Effector memory CD8-positive, alpha-beta T cell (primary cell): ENCODE measurements at regions not wholly inside any gene's neighbourhood (a gene's known extent, or its start where the extent isn't known, plus 50 kb on each side); places are given as distances from the start of the nearest gene placed in this dataset.

Experiments
- ATAC-seq: fragments of 150-1000 bp; cut with Tn5 transposase; replicated peaks from 2 replicates; pipeline ENCODE4 v1.10.0; 2021; ENCODE audit warnings: mild to moderate bottlenecking, moderate library complexity
- DNase-seq, 3 experiments: peaks; one replicate each; pipeline ENCODE4 v3.0.0; 2021
- H3K27ac Mint-ChIP-seq, 2 donors: one replicate each; pipeline ENCODE4 v1.8.0; 2022; ENCODE audit warnings: mild to moderate bottlenecking in 2 of 2, mixed read lengths in 2 of 2, moderate library complexity in 2 of 2
- H3K27me3 Mint-ChIP-seq, 2 donors: one replicate each; pipeline ENCODE4 v1.8.0; 2022; ENCODE audit warnings: mixed read lengths in 2 of 2
- H3K36me3 Mint-ChIP-seq: one replicate; pipeline ENCODE4 v1.8.0; 2022; ENCODE audit warnings: mild to moderate bottlenecking, moderate library complexity, mixed read lengths; ENCODE audit not compliant: insufficient read depth
- H3K4me1 Mint-ChIP-seq, 2 donors: one replicate each; pipeline ENCODE4 v1.8.0; 2022; ENCODE audit warnings: low read depth in 2 of 2, mixed read lengths in 2 of 2
- H3K4me3 Mint-ChIP-seq, 2 donors: one replicate each; pipeline ENCODE4 v1.8.0; 2022; ENCODE audit warnings: mild to moderate bottlenecking in 2 of 2, mixed read lengths in 2 of 2, moderate library complexity in 2 of 2
- H3K9me3 Mint-ChIP-seq, 2 donors: one replicate each; pipeline ENCODE4 v1.8.0; 2022; ENCODE audit warnings: mixed read lengths in 2 of 2

DNA sequence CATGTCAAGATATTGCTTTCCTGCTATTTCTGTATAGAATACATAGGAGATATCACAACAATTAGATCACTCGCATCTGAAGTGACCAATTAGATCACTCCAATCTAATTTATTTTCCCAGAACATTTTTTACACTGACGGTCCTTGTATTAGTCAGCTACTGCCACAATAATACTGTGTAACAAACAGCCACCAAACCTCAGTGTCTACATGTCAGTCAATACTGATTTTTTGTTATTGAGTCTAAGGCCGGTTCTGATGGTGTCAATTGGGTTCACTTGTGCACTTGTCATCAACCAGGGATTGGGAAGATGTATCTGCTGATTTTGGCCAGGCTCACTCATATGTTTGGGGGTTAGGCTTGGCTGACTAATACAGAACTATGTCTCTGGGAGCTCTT, 275.9 kb upstream of the NFE2L3 start:
- Mint-ChIP-seq H3K27me3 (peaks cover 77 to 93% of the 10 kb centered on the region in 2 donors), H3K27ac (no peak overlapping the region), H3K9me3 (no peaks in the 10 kb centered on the region), H3K4me3 (no peak overlapping the region), H3K36me3 (peaks cover 4% of the 10 kb centered on the region), H3K4me1 (no peaks in the 10 kb centered on the region)
- ATAC-seq (no peak), DNase-seq (no peak)

DNA sequence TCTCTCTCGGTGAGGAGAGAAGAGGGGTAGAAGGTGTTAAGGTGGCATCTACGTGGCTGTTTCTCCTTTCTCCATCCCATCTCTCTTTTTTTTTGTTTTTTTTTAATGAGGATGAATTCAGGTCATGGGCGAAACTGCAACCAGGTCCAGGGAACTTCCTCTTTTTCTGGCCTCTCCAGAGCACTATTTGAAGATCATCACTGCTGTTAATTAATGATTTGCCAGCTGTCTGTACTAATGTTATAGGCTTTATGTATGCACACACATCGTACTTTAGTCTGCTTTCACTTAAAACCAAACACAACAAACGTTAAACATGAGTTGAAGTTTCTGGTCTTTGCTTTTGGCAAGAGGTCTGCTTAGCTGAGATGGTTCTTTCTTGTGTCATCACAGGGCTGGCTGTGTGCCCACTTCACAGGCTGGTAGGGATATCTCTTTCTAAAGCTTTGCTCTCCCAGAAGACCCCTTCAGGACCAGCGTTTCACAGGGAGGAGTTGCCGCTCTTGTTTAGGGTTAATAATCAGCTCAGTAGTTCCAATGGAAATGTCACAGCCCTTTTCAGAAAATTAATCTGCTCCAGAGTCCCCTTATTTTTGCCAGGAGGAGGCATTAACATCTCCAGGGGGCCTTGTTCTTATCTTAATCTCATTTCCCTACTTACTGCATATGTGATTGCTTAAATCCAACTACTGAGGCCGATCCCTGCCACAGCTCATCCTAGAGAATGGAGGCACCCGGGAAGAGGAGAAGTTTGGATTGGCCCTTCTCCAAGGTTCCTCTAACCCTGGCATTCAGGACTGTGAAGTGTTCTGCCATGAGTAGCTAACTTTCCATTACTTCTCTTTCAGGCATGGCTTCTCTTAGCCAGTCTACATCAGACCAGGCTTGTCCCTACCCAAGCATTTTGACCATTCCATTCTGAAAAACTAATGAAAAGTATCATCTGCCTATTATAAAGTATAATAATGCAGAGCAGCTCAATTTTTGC, 273.9 kb upstream of the NFE2L3 start:
- Mint-ChIP-seq H3K27ac (no peak overlapping the region), H3K4me1 (no peaks in the 10 kb centered on the region), H3K27me3 (peaks cover 81 to 94% of the 10 kb centered on the region in 2 donors)

DNA sequence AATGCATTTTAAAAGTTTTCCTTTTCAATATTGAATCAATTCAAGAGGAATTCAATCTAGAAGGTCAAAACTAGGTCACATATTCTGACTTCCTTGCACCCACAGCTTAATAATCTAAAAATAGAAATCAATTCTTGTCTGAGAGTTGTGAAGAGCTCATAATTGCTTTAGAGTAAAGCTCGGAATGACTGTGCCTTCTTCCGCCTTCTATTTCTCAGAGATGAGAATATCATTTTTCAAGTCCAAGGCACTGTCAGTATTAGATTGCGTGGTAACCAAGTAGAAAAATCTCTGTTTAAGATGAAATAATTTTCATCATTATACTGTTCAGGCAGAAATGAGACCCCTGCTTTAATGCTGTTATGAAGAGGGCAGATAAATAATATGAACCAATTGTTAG, 272.2 kb upstream of the NFE2L3 start:
- Mint-ChIP-seq H3K27me3 (peaks cover 83 to 98% of the 10 kb centered on the region in 2 donors), H3K9me3 (no peaks in the 10 kb centered on the region), H3K27ac (no peak overlapping the region), H3K4me3 (no peak overlapping the region), H3K4me1 (no peaks in the 10 kb centered on the region), H3K36me3 (peaks cover 4% of the 10 kb centered on the region)
- no peak for DNase-seq
- ATAC-seq, result no peak

More for the DNA sequence above, 273.9 kb upstream of the NFE2L3 start:
- no peak for DNase-seq
- H3K36me3 Mint-ChIP-seq, result peaks cover 4% of the 10 kb centered on the region
- no peak for ATAC-seq
- H3K4me3 Mint-ChIP-seq, result no peak overlapping the region
- no peaks in the 10 kb centered on the region for H3K9me3 Mint-ChIP-seq

DNA sequence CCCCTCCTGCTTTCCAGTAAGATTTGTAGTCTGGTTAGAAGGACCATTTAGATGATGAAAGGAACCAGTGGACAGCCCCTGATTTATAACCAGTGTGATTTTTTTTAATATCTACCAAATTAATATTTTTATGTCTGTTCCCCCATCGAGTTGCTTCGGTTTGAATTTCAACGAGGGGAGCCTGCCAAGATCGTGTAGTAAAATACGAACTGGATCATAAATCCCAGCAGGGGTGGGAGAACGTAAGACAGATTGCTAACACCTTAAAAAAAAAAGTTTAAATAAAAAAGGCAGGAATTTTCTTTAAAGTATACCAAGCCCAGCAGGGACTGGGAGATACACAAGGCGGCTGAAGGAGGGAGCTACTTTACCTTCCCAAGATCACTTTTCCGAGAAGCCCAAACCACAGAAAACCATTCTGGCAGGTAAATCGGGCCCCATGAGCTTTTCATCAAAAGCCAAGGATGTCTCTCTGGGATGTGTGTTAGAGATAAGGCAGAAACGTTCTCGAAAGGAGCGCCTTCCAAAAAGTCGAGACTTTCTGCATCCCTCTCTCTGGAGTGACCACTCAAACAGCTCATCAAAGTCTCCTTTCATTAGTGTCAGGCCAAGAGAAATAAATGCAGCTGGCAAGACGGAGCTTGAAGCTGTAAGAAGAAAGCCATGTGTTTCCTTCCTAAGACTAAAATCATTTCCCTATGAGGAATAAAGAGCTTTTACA, 270.5 kb upstream of the NFE2L3 start:
- no peaks in the 10 kb centered on the region for H3K9me3 Mint-ChIP-seq
- peaks cover 77 to 92% of the 10 kb centered on the region in 2 donors for H3K27me3 Mint-ChIP-seq
- DNase-seq, result no peak
- no peak overlapping the region for H3K27ac Mint-ChIP-seq
- peaks cover 4% of the 10 kb centered on the region for H3K36me3 Mint-ChIP-seq
- no peak for ATAC-seq
- H3K4me1 Mint-ChIP-seq, result no peaks in the 10 kb centered on the region
- H3K4me3 Mint-ChIP-seq, result no peak overlapping the region

DNA sequence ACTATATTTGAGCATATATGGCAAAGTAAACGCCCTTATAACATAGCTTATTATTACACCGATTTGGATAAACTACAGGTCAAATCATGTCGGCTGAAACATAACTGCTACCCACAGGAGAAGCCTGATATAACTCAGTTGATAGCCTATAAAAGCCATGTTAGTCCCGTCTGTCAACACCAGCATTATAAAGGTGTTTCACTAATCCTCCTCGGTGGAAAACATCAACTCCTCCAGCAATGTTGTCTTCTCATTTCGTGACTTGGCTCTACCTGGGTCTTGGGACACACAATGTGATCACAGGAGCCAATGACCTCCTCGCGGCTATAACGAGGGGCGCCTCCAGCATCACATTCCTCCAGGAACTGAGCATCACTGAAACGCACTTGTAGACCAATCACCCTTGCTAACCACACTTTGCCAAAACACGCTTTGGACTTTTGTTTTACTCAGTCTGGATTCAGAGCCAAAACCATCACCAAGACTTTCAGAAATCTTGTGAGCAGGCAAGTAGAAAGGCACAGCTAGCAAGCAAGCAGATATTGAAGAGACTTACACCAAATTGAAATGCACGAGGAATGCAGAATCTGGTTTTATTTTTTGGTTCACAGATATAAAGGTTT, 269.7 kb upstream of the NFE2L3 start:
- Mint-ChIP-seq H3K36me3 (peaks cover 4% of the 10 kb centered on the region), H3K9me3 (no peaks in the 10 kb centered on the region), H3K4me1 (no peaks in the 10 kb centered on the region), H3K4me3 (no peak overlapping the region), H3K27ac (no peak overlapping the region), H3K27me3 (peaks cover 69 to 90% of the 10 kb centered on the region in 2 donors)
- ATAC-seq, result no peak
- no peak for DNase-seq

DNA sequence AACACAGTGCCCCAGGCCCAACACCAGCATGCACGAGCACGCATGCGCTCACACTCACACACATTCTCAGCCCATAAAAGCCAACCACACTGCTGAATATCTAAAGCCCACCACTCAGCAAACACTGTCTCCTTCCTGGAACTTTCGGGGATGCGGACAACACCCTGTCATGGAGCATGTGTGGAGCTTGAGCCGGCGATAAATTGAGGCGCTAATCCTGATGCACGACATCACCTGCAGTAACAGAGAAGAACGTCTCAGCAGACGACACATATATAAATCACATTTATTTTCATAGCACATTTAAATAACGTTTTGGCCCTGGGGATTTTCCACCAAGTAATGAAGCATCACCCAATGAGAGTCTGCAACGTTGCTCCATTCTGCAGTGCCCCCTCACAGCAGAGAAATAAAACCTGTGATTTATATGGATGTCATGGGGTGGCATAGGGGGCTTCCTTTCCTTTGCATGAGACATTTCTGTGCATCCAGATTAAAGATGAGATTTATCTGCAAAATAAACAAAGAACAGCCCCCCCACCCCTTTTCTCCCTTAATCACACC, 267.7 kb upstream of the NFE2L3 start:
- no peaks in the 10 kb centered on the region for H3K9me3 Mint-ChIP-seq
- no peaks in the 10 kb centered on the region for H3K4me1 Mint-ChIP-seq
- peaks cover 54 to 78% of the 10 kb centered on the region in 2 donors for H3K27me3 Mint-ChIP-seq
- peaks cover 4% of the 10 kb centered on the region for H3K36me3 Mint-ChIP-seq
- H3K4me3 Mint-ChIP-seq, result no peak overlapping the region
- DNase-seq (no peak), ATAC-seq (no peak)
- no peak overlapping the region for H3K27ac Mint-ChIP-seq

DNA sequence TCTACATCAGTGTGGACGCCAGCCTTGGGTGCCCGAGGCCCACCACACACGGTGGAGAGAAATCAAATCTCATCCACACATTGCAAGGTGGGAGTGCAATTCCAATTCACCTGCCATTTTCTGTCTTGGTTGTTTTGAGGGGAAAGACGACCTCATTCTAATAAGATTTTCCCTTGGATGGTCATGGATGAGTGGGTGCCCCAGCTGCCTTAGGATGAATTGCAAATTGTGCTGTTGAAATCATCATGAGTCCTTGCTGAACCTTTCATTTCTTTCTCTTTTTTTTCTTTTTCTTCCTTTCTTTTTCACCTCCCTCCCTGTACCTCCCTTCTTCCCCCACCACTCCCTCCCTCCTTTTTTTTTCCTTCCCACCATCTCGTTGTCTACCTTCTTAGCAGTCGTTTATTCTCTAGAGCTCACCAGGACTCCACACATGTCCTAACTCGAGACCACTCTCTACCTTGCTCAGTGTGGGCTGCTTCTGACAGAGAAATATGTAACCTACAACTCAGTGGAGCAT, 266.9 kb upstream of the NFE2L3 start:
- Mint-ChIP-seq H3K4me1 (no peaks in the 10 kb centered on the region), H3K27me3 (peaks cover 60 to 80% of the 10 kb centered on the region in 2 donors), H3K9me3 (no peaks in the 10 kb centered on the region), H3K4me3 (no peak overlapping the region), H3K27ac (no peak overlapping the region), H3K36me3 (peaks cover 4% of the 10 kb centered on the region)
- no peak for ATAC-seq
- no peak for DNase-seq

DNA sequence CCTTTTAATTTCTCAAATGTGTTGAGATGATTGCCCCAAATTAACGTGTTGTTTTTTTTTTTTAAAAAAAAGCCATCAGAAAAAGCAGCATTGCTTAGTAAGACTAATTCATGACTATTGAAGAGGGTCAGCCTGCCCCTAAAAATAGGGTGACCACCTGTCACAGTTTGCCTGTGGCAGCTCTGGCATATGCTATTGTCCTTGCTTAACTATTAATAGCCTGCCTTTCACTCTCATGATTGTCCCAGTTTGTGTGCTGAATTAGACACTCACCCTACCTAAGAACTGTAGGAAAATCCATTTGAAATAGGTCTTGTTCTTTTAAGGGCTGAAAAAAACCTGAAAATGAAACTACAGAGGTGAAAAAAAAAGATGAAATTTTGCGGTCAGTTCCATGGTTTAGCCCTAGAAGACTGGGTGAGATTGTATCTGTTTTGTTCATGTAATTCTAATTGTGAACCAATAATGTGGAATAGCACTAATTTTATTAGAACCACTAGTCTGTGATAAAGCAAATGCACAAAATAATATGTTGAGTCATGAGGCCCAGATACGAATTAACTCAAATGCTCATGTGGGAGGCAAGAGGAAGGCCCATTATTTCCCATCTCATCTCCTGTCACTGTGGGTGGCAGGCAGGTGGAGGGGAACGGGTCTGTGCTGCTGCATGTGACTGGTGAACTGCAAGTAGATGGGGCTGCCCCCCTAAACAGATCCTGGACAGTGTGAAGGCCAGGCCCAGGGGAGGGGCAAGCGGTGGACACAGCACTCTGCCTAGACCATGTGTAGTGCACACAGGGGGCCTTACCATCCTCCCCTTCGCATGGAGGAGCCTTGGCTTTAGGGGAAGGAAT, 265.4 kb upstream of the NFE2L3 start:
- no peaks in the 10 kb centered on the region for H3K4me1 Mint-ChIP-seq
- H3K27ac Mint-ChIP-seq, result no peak overlapping the region
- ATAC-seq, result no peak
- no peak for DNase-seq
- H3K27me3 Mint-ChIP-seq, result peaks cover 50 to 72% of the 10 kb centered on the region in 2 donors
- no peaks in the 10 kb centered on the region for H3K36me3 Mint-ChIP-seq
- H3K4me3 Mint-ChIP-seq, result no peak overlapping the region
- H3K9me3 Mint-ChIP-seq, result no peaks in the 10 kb centered on the region

DNA sequence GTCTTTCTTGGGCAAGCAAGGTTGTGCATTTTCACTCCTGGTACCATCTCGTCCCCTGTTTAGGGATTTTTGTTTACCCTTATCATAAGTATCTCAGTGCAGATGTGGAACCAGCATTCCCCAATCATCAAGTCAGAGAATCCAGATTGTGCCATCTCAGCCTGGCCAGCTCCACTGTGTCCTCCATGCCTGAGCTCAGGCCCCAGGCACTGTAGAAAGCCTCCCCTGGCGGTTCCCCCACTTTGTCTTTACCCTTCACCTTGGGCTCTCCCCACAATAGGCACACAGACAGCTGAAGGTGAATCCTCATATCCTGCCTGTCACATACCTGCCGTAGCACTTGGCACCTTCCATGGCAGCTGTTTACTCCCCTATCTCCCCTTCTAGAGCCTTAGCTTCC, 264.7 kb upstream of the NFE2L3 start:
- H3K4me1 Mint-ChIP-seq, result no peaks in the 10 kb centered on the region
- no peaks in the 10 kb centered on the region for H3K36me3 Mint-ChIP-seq
- no peak overlapping the region for H3K27ac Mint-ChIP-seq
- no peak for DNase-seq
- no peaks in the 10 kb centered on the region for H3K9me3 Mint-ChIP-seq
- ATAC-seq, result no peak
- H3K4me3 Mint-ChIP-seq, result no peak overlapping the region
- peaks cover 47 to 72% of the 10 kb centered on the region in 2 donors for H3K27me3 Mint-ChIP-seq

DNA sequence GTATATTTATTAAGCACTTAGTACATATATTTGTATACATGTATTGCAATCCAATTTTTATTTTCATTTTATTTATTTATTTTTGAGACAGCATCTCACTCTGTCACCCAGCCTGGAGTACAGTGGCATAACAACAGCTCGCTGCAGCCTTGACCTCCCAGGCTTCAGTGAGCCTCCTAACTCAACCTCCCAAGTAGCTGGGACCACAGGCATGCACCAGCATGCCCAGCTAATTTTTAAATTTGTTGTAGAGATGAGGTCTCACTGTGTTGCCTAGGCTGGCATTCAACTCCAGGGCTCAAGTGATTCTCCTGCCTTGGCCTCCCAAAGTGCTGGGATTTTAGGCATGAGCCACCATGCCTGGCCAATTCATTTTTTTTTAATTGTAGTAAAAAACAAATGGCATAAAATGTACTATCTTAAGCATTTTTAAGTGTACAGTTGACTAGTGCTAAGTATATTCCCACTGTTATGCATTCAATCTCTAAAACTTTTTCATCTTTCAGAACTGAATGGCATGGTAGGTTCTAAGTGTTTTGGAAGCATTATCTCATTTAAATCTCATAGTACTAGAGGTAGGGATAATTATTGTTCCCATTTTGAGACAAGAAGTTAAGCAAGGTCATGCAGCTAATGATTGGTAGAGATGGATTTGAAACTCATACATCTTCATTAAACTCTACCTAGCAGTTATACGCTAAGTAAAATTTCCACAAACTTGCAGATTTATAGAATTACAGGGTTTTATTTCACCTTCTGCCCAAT, 264.0 kb upstream of the NFE2L3 start:
- no peak for DNase-seq
- peaks cover 2% of the 10 kb centered on the region for H3K36me3 Mint-ChIP-seq
- no peak for ATAC-seq
- H3K27me3 Mint-ChIP-seq, result peaks cover 40 to 65% of the 10 kb centered on the region in 2 donors
- H3K4me1 Mint-ChIP-seq, result peaks cover 0 to 3% of the 10 kb centered on the region in 2 donors
- no peak overlapping the region for H3K4me3 Mint-ChIP-seq
- no peaks in the 10 kb centered on the region for H3K9me3 Mint-ChIP-seq
- no peak overlapping the region for H3K27ac Mint-ChIP-seq

DNA sequence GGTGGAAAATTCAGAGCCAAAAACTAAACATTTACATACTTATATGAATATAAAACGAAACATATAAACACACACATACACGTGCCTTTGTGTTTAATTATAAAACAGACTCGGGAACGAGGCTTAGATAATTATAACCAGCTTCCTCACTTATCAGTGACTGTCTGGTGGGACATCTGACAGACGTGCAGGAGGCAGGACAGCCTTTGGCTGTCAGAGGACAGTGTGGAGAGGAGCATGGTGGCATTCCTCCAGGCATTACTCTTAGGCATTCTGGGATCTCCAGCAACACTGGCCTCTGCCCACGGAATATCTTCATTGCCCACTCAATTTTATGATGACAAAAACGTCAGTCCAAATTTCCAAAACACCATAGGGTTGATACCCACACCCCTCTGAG, 262.2 kb upstream of the NFE2L3 start:
- H3K9me3 Mint-ChIP-seq, result no peaks in the 10 kb centered on the region
- H3K27ac Mint-ChIP-seq, result no peak overlapping the region
- no peak for ATAC-seq
- peaks cover 22 to 49% of the 10 kb centered on the region in 2 donors for H3K27me3 Mint-ChIP-seq
- DNase-seq, result no peak
- peaks cover 13% of the 10 kb centered on the region for H3K36me3 Mint-ChIP-seq
- peaks cover 8% of the 10 kb centered on the region in 2 donors for H3K4me1 Mint-ChIP-seq
- no peak overlapping the region for H3K4me3 Mint-ChIP-seq

DNA sequence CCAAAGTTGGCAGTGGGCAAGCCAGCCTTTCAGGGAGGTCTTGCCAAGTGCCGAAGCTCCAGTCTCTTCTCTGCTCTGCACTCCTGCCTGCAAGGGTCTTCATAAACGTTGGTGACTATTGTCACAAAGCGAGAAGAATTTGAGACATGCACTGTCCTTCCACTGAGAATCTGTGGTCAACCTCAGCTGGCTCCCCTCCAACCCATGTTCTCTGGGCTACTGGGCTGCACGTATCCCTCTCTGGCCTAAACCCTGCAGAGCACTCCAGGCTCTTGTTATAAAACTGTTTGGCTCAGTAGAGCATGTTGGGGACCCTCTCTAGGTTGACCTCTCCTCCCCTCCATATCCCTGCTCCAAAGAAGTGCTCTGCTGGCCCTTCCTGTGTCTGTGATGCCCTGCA, 260.4 kb upstream of the NFE2L3 start:
- ATAC-seq, result no peak
- no peak overlapping the region for H3K27ac Mint-ChIP-seq
- no peaks in the 10 kb centered on the region for H3K9me3 Mint-ChIP-seq
- H3K4me3 Mint-ChIP-seq, result no peak overlapping the region
- H3K4me1 Mint-ChIP-seq, result peaks cover 8 to 13% of the 10 kb centered on the region in 2 donors
- no peak for DNase-seq
- peaks cover 11 to 51% of the 10 kb centered on the region in 2 donors for H3K27me3 Mint-ChIP-seq
- H3K36me3 Mint-ChIP-seq, result peaks cover 13% of the 10 kb centered on the region
